AG10803 (cell line): ENCODE measurements at regions not wholly inside any gene's neighbourhood (a gene's known extent, or its start where the extent isn't known, plus 50 kb on each side); places are given as distances from the start of the nearest gene placed in this dataset.

Experiments used
- DNase-seq: peaks from one replicate; pipeline ENCODE4 v3.0.0; 2010; ENCODE audit warnings: low read depth
- H3K4me3 ChIP-seq: 2 replicates; pipeline ENCODE4 v1.5.1; 2011; ENCODE audit warnings: mild to moderate bottlenecking, low read length, control low read depth
- TF ChIP-seq, protein P1 (sequence below): conservative IDR thresholded peaks from 2 replicates; pipeline ENCODE4 v1.5.1; 2011; ENCODE audit warnings: mild to moderate bottlenecking, low read length, control low read depth, inconsistent platforms

GRCh38 chr3:156612903-156613302 is 58.0 kb upstream of the SSR3 start:
- no peak for DNase-seq
- TF ChIP-seq, protein P1, sequence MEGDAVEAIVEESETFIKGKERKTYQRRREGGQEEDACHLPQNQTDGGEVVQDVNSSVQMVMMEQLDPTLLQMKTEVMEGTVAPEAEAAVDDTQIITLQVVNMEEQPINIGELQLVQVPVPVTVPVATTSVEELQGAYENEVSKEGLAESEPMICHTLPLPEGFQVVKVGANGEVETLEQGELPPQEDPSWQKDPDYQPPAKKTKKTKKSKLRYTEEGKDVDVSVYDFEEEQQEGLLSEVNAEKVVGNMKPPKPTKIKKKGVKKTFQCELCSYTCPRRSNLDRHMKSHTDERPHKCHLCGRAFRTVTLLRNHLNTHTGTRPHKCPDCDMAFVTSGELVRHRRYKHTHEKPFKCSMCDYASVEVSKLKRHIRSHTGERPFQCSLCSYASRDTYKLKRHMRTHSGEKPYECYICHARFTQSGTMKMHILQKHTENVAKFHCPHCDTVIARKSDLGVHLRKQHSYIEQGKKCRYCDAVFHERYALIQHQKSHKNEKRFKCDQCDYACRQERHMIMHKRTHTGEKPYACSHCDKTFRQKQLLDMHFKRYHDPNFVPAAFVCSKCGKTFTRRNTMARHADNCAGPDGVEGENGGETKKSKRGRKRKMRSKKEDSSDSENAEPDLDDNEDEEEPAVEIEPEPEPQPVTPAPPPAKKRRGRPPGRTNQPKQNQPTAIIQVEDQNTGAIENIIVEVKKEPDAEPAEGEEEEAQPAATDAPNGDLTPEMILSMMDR: no peak
- no peak overlapping the region for H3K4me3 ChIP-seq

GRCh38 chr3:156611870-156612494 is 57.1 kb upstream of the SSR3 start:
- no peak for DNase-seq
- TF ChIP-seq, protein P1: no peak
- no peak overlapping the region for H3K4me3 ChIP-seq

DNA sequence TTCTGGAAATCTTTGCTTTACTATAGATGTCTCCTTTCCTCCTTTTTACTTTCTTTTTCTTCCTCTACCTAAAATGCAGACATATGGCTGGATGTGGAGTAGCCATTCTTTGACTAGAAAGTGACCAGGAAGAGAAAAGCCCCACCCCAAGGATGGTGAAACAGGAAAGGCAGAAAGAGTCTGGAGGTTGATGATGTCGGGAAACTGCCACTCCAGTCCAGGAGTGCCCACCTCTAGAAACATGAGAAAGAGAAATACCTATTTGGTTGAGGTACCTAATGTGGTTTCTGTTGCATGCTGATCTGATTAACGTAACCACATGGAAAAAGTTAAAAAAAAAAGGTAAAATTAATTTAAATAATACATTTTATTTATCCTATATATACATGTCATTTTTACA is 55.2 kb upstream of the SSR3 start:
- H3K4me3 ChIP-seq: no peak overlapping the region
- no peak for DNase-seq
- TF ChIP-seq, protein P1: no peak

- no peak for DNase-seq
- TF ChIP-seq, protein P1: no peak
These were observed 54.6 kb upstream of the SSR3 start for GRCh38 chr3:156609546-156609945.

GRCh38 chr3:156608601-156609514 is 53.9 kb upstream of the SSR3 start:
- H3K4me3 ChIP-seq: no peak overlapping the region
- no peak for DNase-seq
- TF ChIP-seq, protein P1: no peak

More at GRCh38 chr3:156609546-156609945, 54.6 kb upstream of the SSR3 start:
- no peak overlapping the region for H3K4me3 ChIP-seq

- H3K4me3 ChIP-seq: peak overlapping the region; percentile 51
- no peak for DNase-seq
- TF ChIP-seq, protein P1: no peak
These were observed 51.8 kb upstream of the SSR3 start for GRCh38 chr3:156606729-156607128.
